ENCODE measurements at regions not wholly inside any gene's neighbourhood (a gene's known extent, or its start where the extent isn't known, plus 50 kb on each side); places are given as distances from the start of the nearest gene placed in this dataset.

DNA sequence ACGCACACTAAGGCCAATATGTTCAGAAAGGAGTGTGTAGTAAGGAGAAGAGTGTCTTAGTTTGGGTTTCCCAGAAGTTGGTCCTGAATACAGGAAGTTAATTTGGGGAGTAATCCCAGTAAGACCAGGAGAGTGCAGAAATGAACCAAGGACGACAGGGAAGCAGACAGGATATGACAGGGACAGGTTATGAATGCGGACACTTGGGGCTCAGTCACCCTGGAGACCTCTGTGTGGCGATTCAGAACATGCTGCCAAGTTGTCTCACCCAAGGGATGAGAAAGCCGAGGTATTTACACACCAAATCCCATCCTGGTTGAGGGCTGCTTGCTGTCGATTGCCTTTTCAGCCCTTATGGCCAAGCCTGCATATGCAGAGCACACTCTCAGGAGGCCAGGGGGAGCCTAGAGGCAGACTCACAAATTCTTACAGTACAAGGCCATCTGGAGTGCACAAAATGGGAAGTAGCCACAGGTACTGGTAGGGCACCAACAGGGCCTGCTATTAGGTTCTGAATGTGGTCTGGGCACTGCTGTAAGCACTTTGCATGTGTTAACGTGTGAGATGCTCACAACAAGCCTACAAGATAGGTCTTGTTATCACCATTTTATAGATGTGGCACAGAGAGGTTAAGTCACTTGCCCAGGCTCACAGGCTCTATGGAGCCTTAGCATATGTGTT lies 233.1 kb upstream of the ANKRD55 start:
- in situ Hi-C loops (cut with MboI; ENCODE audit: low sequenced_read_pairs): no loop called here

GRCh38 chr5:56465769-56466135 lies 232.6 kb upstream of the ANKRD55 start:
- in situ Hi-C loops (cut with MboI; ENCODE audit: low sequenced_read_pairs): no loop called here

- in situ Hi-C loops (cut with MboI; ENCODE audit: low sequenced_read_pairs): no loop called here
These were observed 232.0 kb upstream of the ANKRD55 start for GRCh38 chr5:56464935-56465768.

DNA sequence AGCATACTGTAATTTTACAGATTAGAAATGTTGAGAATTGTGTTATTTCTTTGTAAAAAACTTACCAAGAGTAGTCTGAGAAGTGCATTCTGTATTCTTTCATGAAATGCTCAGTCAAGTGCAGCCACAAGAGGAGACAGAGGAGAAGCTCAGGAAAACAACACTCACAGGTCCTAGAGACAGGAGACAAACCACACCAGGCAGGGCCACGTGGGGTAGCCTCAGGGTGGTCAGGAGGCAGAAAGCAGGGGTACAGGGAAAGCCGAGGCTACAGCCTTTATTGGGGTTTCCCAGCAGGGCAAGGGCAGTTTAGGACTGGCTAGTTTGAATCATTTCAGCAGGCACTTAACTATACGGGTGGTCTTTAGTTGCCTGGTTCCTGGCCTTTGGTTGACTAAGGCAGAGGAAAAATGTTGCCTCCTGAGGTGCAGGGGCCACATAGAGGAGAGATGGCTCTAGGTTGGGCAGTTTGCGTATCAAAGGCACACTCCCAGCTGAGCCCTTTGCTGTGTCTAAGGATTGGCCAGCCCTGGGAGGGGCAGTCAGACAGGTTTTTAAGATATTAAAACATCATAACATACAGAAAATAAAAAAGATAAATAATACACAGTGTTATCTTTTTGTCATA lies 230.9 kb upstream of the ANKRD55 start:
- in situ Hi-C loops (cut with MboI; ENCODE audit: low sequenced_read_pairs): no loop called here

- in situ Hi-C loops (cut with MboI; ENCODE audit: low sequenced_read_pairs): no loop called here
These were observed 228.5 kb upstream of the ANKRD55 start for GRCh38 chr5:56461584-56461983.

GRCh38 chr5:56460681-56461191 lies 227.6 kb upstream of the ANKRD55 start:
- in situ Hi-C loops (cut with MboI; ENCODE audit: low sequenced_read_pairs): no loop called here

GRCh38 chr5:56460195-56460546 lies 227.0 kb upstream of the ANKRD55 start:
- in situ Hi-C loops (cut with MboI; ENCODE audit: low sequenced_read_pairs): no loop called here

DNA sequence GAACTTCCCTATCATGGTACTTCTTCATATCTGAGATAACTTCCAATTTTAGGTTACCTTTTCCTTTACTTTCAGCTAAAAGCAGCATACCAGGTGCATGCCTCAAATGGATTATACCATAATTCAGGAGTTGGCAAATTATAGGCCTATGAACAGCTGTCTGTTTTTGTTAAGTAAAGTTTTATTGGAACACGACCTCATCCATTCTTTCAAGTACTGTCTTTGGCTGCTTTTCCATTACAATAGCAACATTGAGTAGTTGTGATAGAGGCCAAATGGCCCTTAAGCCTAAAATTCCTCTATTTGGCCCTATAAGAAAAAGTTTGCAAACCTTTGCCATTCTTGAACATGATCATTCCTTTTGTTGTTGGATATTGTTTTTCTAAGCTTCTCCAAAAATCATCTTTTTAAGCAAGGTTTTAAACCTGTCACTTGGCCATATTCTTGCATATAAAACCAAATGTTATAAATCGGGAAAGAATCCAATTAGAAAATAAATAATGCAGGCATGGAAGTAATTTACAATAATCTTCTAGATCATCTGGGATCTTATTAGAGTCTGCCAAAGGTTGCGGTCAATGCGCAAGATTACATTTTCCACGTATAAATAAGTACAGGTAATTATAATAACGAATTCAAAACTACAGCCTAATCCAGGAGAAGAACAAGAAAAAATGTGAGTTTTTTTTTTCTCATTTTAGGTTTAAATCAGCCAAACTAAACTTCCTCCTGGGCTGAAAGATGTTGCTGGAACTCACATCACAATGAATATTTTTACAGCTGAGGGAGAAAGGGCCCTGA lies 226.5 kb upstream of the ANKRD55 start:
- in situ Hi-C loops (cut with MboI; ENCODE audit: low sequenced_read_pairs): no loop called here

GRCh38 chr5:56457887-56458812 lies 225.0 kb upstream of the ANKRD55 start:
- in situ Hi-C loops (cut with MboI; ENCODE audit: low sequenced_read_pairs): no loop called here

GRCh38 chr5:56456002-56456401 lies 222.9 kb upstream of the ANKRD55 start:
- in situ Hi-C loops (cut with MboI; ENCODE audit: low sequenced_read_pairs): no loop called here

DNA sequence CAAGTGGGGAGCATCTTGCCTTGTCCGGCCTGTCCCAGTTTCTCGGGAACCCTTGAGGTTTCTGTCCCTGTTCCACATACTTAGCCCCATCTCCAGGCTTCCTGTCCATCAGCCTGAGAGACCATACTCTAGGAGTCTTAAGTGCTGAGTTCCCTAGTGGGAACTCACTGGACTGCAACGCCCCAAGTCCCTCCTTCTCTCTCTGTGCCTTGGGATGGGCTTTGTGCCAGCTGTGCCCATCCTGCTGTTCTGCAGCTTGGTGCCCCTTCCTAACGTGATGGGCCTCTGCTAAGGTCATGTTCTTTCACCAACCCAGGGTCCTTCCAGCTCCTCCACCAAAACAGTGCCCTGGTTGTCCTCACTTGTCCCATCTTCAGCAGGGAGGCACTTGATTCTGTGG lies 222.3 kb upstream of the ANKRD55 start:
- in situ Hi-C loops (cut with MboI; ENCODE audit: low sequenced_read_pairs): no loop called here

DNA sequence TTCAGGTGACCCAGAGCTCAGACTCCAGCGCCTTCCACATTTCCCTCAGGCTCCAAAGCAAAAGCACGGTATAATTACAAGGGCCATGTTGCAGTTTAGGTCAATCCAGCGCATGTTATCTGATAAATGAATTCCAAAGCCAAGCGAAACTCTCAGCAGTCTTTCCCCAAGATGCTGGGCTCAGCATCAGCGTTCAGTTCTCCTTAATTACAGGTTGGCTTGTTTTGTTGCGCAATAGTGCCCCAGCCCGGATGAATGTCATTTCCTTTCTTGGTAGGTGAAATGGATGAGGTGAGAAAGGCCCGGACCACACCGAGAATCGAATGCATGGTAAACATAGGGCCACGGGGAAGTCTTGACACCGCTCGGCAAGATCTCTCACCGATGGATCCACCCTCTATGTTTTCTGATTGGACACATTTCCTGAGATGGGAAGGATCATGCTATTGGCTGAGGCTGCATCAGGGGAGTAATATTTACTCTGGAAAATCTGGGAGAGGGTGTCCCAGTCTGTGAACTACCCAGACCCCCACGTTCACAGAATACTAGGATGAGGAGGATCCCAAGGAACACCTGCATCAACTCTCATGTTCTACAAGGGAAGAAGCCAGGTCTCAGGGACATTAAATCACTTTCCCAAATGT lies 221.2 kb upstream of the ANKRD55 start:
- in situ Hi-C loops (cut with MboI; ENCODE audit: low sequenced_read_pairs): no loop called here

GRCh38 chr5:56451742-56452141 lies 218.6 kb upstream of the ANKRD55 start:
- in situ Hi-C loops (cut with MboI; ENCODE audit: low sequenced_read_pairs): no loop called here

GRCh38 chr5:56450766-56451165 lies 217.6 kb upstream of the ANKRD55 start:
- in situ Hi-C loops (cut with MboI; ENCODE audit: low sequenced_read_pairs): no loop called here

DNA sequence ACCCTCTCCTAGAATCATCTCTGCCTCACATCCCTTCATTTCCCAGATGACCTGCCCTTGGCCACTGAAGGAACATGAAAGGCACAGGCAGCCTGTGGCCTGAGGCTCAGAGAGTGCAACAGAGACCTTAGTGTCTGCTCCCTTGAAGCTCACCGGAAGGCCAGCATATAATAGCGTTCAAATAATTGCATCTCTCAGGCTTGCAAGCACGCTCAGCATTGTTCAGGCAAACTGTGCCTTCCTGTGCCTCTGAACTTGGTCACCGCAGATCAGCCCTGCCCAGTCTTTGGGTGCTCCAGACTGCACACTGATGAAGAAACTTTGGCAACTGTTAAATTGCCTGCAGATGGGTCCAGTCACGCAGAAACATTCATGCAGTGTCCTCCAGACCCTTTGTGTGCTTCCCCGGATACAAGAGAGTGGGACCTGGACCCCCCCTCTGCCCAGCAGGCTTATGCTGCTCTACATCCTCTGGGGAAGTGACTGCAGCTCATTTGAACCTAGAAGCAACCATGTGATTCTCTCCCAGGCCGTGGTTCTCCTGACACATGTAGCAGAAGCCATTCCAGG lies 216.0 kb upstream of the ANKRD55 start:
- in situ Hi-C loops (cut with MboI; ENCODE audit: low sequenced_read_pairs): no loop called here

GRCh38 chr5:56447656-56448055 lies 214.5 kb upstream of the ANKRD55 start:
- in situ Hi-C loops (cut with MboI; ENCODE audit: low sequenced_read_pairs): no loop called here

DNA sequence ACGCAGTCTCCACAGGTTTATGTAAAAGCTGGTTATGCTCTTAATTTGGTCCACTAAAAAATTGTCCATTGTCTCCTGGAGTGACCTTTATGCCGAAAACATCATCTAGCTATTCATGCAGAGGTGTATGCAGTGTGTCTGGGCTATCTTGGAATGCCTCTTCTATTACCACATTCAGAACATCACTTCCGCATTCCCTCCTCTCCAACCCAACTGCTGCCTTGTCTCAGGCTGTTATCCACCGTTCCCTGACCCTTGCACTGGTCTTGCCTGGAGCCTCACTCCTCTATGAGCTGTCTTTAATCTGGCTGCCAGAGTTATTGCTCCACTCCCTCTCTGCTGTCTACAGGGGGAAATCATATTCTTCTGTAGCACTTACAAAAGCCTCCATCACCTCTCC lies 214.1 kb upstream of the ANKRD55 start:
- in situ Hi-C loops (cut with MboI; ENCODE audit: low sequenced_read_pairs): no loop called here

DNA sequence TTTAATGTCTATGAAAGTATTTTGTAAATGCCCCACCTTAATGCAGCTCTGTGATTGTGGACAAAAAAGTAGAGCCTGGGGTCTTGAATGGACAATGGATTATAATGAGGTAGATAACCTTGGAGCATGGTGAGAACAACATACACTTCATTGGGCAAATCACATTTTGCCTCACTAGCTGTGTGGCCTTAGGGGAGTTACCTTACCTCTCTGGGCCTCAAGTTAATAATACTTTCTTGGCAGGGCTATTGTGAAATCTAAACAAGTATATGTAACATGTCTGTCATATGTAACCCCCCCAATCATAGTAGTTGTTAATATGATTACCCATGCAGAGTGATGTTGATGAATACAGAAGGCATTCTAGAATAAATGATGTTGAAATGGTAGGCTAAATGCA lies 213.6 kb upstream of the ANKRD55 start:
- in situ Hi-C loops (cut with MboI; ENCODE audit: low sequenced_read_pairs): no loop called here

DNA sequence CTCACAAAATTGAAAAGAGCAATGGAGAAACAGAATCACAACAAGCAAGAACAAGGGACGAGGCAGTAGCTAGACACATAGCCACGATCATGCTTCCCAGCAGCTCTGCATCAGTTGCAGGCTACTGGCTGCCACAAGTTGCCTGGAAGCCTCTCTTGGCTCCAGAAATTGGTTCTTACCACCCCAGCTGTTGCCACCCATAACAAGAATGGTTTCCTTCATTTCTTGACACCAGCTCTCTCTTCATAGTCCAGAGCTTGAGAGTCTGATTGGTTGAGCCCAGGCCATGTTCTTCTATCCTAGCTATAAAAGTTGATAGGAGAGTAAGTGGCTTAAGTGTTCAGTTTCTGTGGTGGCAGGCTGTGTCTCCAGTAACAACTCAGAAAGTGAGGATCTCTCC lies 210.7 kb upstream of the ANKRD55 start:
- in situ Hi-C loops (cut with MboI; ENCODE audit: low sequenced_read_pairs): no loop called here

All from HL-60/S4 treated with phorbol 12-myristate 13-acetate at 8.2 ng/mL for 4 days and 3 days (cell line).